Mucosa of gallbladder (tissue), 1 donor: ENCODE measurements at regions not wholly inside any gene's neighbourhood (a gene's known extent, or its start where the extent isn't known, plus 50 kb on each side); places are given as distances from the start of the nearest gene placed in this dataset.

Experiments
- DNase-seq: peaks from one replicate; pipeline ENCODE4 v3.0.0-alpha.2; 2020; ENCODE audit warnings: low spot score
- donor health status: DM: no; HTN: no; CAD: no.

GRCh38 chr14:89015016-89015415, 190.6 kb downstream of the TTC8 start:
- DNase-seq = no peak

GRCh38 chr14:89017417-89017816, 193.0 kb downstream of the TTC8 start:
- no peak for DNase-seq

GRCh38 chr14:89022274-89022673, 197.8 kb downstream of the TTC8 start:
- DNase-seq = no peak

GRCh38 chr14:89024691-89025090, 200.2 kb downstream of the TTC8 start:
- DNase-seq = no peak

DNA sequence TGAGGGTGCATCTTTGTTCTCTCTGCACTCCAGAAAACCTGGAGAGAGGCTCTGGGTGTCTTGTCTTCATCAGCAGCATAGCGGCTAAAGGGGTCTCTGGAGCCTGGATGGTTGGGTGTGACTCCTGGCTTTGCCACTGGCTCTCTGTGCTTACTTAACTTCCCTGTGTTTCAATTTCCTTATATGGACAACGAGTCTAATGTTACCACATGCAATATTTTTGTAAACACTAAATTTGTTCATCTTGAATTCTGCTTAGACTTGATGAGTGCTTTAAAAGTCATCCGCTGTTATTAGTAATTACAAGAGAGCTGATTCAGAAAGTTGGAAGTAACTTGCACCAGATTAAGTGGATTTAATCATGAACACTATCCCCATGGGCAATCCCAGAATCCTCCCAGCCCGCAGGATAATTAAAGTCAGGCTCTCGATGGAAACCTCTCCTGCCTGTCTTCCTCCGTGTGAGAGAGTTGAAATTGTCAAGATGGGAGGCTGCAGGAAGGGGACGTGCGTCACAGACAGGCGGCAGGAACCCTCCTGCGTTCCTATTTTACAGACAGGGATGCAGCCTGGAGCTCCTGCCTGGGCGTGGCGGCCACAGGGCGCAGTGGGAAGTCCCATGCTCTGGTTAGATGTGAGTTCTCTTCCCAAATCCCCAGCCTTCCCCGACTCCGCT, 201.2 kb downstream of the TTC8 start:
- no peak for DNase-seq

DNA sequence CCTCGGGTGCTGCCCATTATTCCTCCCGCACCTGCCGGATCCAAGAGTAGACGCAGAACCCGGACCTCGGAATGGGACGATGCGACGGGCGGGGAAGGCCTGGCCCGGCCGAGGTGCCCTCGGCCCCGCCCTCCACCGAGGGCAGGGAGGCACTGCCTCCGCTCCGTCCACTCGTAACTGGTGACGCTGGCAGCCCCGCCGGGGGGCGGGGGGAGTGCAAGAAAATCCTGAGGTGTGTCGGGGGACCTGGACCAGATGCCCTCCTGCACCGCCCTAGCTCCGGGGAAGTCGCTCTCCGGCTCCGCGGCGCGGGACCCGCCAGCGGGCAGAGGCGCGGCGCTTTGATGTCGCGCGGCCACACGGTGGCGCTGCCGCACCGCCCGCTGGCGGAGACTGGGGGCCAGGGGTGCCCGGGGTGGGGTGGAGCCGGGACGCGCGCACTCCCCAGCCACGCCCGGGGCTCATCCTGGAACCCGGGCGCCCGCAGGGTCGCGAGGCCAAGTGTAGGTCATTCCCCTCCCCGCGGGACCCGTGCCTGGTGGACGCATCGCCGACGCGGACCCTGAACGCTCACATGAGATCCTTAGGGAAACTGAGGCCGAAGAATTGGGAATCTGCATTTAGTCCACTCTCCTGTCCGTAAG, 202.8 kb downstream of the TTC8 start:
- DNase-seq = peak; percentile 25

DNA sequence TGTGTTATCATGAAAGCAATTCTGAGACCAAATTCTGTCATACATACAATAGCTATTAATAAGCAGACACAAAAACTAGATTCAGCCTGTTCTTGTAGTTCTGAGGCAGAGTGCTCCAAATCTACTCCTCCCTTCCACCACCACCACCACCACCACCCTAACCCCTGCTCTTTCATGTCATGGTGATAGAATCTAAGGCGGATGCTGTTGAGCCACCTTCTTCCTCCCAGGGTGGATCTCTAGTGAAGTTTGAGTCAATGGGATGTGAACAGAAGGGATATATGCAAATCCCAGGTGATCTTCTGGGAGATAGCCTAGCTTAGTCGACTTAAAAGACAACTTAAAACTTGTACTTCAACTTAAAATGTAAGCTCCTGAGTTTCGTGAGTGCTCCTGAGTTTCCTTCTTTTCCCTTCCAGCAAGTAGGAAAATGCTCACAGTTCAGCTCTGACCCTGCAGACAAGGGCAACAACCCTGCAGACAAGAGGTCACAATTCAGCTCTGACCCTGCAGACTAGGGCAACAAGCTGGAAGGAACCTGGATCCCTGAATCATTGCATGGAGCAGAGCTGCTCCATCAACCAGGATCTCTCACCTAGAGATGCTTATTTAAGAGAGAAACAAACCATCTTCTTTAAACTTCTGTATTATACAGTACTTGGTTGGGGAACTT, 204.1 kb downstream of the TTC8 start:
- no peak for DNase-seq

- no peak for DNase-seq
These were observed 205.7 kb downstream of the TTC8 start for GRCh38 chr14:89029961-89030694.

- DNase-seq = no peak
These were observed 206.5 kb downstream of the TTC8 start for GRCh38 chr14:89030921-89031320.

- DNase-seq = no peak
These were observed 207.7 kb downstream of the TTC8 start for GRCh38 chr14:89032086-89032649.

DNA sequence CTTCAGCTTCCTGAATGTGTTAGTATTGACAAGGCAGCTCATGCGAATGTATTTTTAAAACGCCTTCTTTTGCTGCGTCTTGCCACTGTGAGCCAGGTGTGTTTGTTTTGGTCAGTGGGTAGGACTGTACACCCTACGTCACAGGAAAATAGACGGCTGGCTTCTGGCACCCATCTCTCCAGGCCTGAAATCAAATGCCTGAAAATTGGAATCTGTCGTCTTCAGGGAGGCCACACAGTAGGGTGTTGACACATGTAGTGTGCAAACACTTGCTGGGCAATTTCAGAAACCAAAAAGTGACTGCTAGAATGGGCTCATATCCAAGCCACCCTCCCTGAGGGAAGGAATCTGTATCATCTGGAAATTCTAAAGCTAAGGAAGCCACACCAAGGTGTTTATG, 209.3 kb downstream of the TTC8 start:
- no peak for DNase-seq

- no peak for DNase-seq
These were observed 211.9 kb downstream of the TTC8 start for GRCh38 chr14:89036371-89036770.

DNA sequence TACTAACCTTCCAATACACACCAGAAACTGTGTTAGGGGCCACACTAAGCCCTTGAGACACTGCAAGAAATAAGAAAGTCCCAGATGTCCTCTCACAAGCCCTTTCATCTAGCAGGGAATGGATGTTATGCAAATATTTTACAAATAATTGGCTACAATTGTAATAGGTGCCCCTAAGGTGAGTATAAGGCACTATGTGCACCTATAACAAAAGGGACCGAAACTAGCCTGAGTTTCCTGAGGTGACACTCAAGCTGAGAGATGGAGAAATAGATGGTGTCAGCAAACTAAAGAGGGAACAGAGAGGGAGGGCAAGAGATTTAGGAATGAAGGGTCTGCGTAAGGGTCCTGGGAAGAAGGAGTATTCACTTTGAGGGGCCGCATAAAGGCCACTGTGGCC, 212.6 kb downstream of the TTC8 start:
- no peak for DNase-seq

GRCh38 chr14:89040080-89040459, 215.6 kb downstream of the TTC8 start:
- DNase-seq = no peak

GRCh38 chr14:89040460-89041256, 216.2 kb downstream of the TTC8 start:
- DNase-seq = peak; percentile 88

- DNase-seq = peak; percentile 60
These were observed 216.8 kb downstream of the TTC8 start for GRCh38 chr14:89041257-89041582.

DNA sequence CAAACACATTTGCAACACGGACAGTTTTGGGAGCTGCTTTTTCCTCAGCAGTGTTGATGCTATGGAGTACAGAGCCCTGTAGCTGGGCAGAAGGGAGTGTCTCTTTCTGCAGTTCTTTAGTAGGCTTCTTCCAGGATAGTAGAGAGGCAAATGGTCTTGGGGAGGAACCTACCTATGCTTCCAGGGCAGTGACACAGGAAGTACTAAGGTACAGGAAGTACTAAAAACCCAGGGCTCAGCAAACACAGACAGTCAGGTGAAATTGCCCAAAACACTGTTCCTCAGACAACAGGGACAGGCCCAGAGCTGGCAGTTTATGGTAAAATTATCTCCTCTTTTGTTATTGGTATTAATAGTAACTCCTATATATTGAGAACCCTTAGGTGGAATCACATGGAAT, 217.6 kb downstream of the TTC8 start:
- no peak for DNase-seq

- DNase-seq = no peak
These were observed 228.9 kb downstream of the TTC8 start for GRCh38 chr14:89053303-89053702.

DNA sequence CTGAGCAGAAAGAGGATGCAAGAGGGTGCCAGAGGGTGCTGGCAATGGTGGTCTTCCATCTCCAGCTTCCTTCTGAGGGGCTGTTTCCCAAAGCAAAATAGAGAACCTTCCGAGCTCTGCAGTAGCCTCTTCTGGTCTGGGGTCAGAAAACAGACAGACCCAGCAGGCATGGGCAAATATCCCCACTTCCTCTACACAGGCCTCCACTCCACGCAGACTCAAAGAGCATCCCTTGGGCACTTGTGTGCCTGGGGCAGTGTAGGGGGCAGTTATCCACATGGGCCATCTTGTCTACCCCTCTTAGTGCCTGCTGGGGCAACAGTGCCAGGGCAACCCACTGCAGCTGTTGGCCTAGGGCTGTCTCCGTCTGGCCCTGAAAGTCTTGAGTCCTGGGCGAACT, 231.9 kb downstream of the TTC8 start:
- no peak for DNase-seq

DNA sequence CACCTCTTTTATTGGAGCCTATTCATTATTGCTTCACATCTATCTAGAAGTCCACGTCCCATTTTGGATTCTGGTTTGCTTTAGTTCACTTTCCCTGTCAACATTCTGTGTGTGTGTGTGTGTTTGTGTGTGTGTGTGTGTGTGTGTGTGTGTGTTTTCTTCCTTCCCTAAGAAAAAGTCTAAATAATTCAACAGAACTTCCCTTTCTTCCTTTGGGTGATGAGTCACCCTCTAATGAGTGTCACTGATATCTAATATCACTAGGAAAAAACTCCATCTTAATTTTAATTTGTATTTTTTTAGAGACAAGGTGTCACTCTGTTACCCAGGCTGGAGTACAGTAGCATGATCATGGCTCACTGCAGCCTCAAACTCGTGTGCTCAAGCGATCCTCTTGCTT, 234.2 kb downstream of the TTC8 start:
- DNase-seq = no peak

DNA sequence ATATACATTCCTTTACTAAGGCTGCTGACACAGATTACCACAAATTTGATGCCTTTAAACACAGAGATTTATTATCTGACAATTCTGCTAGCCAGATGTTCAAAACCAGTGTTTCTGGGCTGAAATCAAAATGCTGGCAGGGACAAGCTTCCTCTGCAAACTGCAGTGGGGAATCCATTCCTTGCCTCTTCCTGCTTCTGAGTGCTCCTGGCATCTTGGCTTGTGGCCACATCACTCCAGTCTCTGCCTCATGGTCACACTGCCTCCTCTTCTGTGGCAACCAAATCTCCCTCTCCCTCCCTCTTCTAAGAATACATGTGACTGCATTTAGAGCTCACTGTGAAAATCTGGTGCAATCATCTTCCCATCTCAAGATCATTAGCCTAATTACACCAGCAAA, 235.7 kb downstream of the TTC8 start:
- DNase-seq = no peak

GRCh38 chr14:89061696-89062095, 237.2 kb downstream of the TTC8 start:
- no peak for DNase-seq
